MM.1S (cell line): ENCODE measurements at regions not wholly inside any gene's neighbourhood (a gene's known extent, or its start where the extent isn't known, plus 50 kb on each side); places are given as distances from the start of the nearest gene placed in this dataset.

ENCODE experiments used
- CTCF ChIP-seq: fragments of 300-600 bp; sonication (generic); IDR thresholded peaks from 2 replicates; pipeline ENCODE4 v1.5.1; 2016; ENCODE audit warnings: antibody characterized with exemption, low read length, mixed read lengths
- EZH2phosphoT487 ChIP-seq: fragments of 300-600 bp; sonication (generic); IDR thresholded peaks from 2 replicates; pipeline ENCODE4 v1.6.1; 2018; ENCODE audit warnings: antibody characterized with exemption, low read length

- TF ChIP-seq CTCF (no peak), EZH2phosphoT487 (no peak)
Observed at GRCh38 chr3:17817545-17817944, 75.1 kb upstream of the TBC1D5 start.
